ENCODE measurements at regions not wholly inside any gene's neighbourhood (a gene's known extent, or its start where the extent isn't known, plus 50 kb on each side); places are given as distances from the start of the nearest gene placed in this dataset.
"Not testable (repeated sequence)": the region's sequence is repeated elsewhere in the genome, so short reads cannot be mapped to it uniquely, and the experiment has no call there.

GRCh38 chrX:40530509-40530908 is 50.3 kb upstream of the ATP6AP2 start:
- no peak for DNase-seq

DNA sequence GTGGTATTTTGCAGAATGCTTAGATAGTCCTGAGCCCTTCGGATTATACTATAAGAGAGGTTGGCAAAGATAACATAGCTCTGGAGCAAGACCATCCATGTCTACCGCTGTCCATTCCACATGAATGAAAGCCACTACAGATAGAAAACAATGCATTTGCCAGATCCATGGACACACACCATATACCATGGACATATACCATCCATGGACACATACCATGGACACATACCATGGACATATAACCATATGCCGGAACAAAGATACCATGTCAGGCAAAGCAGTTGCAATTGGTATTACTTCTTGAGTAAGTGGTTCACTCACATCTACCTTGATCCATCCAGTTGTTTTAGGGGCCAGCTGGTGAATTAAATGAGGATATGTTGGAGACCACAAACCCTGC is 53.2 kb upstream of the ATP6AP2 start:
- no peak for DNase-seq

DNA sequence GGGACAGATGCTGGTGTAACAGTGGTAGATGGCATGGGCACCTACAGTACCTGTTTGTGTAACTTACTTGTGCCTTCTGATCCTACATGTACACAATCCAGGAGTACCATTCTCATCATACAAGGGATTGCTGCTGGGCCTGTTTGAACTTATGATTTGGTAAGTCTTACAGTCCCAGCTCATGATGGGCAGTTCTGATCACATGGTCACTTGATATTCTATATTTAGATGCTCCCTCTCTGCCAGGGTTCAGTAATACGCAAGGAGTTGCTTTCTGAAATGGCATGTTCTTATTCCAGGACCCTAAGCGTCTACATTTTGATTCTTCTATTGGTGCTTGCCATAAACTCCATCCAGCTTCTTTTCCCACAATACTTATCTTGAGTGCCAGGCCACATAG is 54.4 kb upstream of the ATP6AP2 start:
- no peak for DNase-seq

- not testable (repeated sequence) for DNase-seq
Measured at GRCh38 chrX:40525901-40526300, 54.9 kb upstream of the ATP6AP2 start.

GRCh38 chrX:40524423-40524822 is 56.3 kb upstream of the ATP6AP2 start:
- DNase-seq: no peak

DNA sequence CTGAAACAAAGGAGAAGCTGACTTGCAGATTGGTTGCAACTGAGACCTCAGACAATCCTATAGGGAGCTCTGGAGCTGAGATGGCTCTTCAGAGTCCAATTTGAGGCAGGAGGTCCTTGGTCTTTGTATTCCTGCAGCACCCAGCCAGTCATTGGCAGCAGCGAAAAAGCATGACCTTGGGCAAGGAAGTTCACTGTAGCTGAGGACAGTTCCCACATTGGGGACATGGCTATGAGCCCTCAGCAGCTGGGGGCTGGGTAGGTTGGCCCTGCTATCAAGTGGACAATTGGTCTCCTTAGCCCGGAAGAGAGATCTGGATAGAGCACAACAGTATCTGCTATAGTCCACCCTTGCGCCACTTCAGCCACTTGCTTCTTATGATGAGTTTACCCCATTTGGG is 56.9 kb upstream of the ATP6AP2 start:
- DNase-seq: no peak

- no peak for DNase-seq
Measured at GRCh38 chrX:40521868-40522450, 58.8 kb upstream of the ATP6AP2 start.

DNA sequence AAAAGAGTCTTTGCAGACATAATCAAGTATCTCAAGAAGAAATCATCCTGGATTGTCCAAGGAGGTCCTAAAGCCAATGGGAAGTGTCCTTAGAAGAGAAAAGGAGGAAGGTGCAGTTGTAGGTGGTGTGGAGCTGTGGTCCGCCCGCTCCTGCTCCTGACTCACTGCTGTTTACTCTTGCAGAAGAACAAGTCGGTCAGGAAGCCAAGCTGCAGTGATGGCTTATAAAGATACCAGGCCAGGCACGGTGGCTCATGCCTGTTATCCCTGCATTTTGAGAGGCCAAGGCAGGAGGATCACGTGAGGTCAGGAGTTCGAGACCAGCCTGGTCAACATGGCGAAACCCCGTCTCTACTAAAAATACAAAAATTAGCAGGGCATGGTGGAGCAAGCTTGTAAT is 66.4 kb upstream of the ATP6AP2 start:
- DNase-seq: no peak

- no peak for DNase-seq
Measured at GRCh38 chrX:40513835-40514234, 66.9 kb upstream of the ATP6AP2 start.

GRCh38 chrX:40513012-40513411 is 67.8 kb upstream of the ATP6AP2 start:
- DNase-seq: no peak

DNA sequence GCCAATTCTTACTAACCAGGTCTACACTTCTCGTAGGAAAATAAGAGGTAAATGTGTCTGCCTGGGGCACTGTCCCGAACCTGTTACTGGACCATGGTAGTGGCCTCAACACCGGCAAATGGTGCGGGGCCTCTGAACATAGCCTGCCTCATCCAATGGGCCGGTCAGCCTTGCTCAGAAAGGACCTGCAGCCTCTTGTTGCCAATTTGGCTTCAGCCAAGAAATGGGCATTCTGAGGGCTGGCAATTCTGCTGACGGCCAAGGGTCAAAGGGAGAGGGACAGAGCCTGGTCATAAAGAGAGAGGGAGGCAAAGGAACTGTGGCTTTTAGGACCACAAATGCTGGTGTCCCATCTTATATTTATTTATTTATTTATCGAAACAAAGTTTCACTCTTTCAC is 69.5 kb upstream of the ATP6AP2 start:
- DNase-seq: no peak

DNA sequence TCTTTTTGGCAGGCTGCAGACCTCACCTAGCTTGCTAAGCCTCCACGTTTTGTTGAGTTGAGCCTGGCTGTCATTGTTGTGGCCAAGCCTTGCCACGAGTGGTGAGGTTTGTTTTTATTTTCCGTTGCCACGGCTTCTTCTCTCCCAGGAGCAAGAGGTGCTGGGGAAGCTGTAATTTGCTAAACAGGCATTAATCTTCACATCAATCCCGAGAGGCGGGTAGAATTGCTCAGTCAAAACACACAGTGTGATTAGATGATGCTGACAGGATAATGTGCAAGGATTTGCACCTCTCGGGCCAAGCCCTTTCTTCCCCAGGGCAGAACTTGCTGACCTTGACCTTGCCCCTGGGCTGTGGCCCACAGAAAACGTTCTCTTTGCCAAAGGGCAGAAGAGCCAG is 72.2 kb upstream of the ATP6AP2 start:
- DNase-seq: no peak

- no peak for DNase-seq
Measured at GRCh38 chrX:40506201-40506985, 74.4 kb upstream of the ATP6AP2 start.

DNA sequence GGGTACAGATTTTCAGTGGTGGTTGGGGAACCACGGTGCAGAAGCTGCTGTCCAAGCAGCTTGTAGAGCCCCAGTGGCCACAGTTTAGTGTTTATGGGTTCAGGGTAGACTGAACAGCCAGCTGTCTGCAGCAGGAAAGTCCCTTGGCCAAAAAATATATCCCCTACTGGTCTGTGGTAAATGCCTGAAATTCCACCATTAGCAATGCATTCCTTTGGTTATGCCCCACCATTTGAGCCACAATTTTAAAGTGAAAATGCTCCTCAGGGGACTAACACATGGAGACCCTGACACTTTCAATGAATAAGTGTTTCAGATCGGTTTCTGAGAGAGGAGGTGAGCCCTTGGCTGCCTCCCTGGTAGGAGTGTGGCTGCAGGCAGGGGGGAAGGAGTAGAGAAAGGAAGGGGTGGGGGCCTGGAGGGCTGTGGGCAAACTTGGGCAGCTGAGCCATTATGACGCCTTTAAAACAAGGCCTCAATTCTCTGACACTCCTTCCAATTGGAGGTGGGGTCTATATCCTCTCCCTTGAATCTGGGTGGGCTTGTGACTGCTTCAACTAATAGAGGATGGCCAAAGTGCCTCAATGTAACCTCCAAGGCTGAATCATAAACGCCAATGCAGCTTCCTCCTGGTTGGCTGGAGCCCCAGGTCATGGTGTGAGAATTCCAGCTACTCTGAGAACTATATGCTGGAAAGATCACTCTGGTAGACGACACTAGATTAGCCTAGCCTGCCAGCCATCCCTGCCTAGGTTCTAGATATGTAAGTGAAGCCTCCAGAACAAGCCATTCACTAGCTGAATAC is 75.8 kb upstream of the ATP6AP2 start:
- no peak for DNase-seq

- no peak for DNase-seq
Measured at GRCh38 chrX:40503094-40503493, 77.7 kb upstream of the ATP6AP2 start.

DNA sequence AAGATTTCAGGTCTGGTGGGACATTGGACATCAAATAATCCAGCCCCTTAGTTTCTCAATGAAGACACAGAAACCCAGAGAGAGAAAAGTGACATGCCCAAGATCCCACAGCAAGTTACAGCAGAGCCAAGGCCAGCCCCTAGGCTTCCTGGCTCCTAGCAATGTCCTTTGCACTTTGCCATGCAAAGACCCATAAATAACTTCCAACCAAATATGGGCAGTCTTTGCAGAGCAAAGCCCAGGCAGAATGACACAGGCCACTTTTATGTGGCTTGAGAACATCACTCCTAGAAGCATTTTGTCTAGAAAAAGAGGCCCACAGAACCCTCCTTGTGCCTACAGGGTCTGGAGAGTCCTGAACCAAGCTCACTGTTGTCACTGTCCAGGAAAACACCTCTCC is 78.1 kb upstream of the ATP6AP2 start:
- DNase-seq: no peak

- DNase-seq: no peak
Measured at GRCh38 chrX:40501164-40501855, 79.5 kb upstream of the ATP6AP2 start.

DNA sequence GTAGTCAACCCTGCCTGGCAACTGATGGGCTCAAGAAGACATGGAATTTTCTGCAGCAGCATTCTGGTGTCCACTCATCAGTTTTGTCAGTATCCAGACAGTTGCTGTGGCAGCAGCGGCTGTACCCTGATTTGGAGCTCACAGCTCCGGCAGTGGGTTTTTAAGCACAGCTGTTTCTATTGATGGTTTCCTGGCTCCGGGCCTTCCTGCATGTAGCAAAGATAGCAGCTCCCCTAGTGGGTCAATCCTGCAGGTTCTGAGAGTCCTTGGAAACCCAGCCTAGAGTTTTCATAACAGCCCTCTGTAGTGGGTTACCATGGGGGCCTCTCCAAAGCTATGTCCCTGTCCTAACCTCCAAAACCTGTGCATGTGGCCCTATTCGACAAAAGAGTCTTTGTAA is 84.0 kb upstream of the ATP6AP2 start:
- no peak for DNase-seq

DNA sequence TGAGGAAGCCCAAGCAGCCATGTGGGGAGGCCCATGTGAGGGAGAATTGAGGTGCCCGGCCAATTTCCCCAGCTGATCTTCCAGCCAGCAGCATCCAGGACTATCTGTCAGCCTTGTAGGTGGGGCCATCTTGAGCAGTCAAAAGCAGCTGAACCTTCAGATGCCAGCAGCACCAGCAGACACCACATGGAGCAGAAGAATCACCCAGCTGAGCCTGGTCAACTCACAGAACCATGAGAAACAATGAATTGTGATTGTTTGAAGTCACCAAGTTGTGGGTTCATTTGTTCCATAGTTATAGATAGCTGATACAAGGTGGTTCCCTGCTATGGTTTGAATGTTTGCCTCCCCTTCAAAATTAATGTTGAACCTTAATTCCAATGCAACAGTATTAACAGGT is 85.1 kb upstream of the ATP6AP2 start:
- no peak for DNase-seq

GRCh38 chrX:40494005-40494404 is 86.8 kb upstream of the ATP6AP2 start:
- no peak for DNase-seq

GRCh38 chrX:40488296-40488695 is 92.5 kb upstream of the ATP6AP2 start:
- no peak for DNase-seq

DNA sequence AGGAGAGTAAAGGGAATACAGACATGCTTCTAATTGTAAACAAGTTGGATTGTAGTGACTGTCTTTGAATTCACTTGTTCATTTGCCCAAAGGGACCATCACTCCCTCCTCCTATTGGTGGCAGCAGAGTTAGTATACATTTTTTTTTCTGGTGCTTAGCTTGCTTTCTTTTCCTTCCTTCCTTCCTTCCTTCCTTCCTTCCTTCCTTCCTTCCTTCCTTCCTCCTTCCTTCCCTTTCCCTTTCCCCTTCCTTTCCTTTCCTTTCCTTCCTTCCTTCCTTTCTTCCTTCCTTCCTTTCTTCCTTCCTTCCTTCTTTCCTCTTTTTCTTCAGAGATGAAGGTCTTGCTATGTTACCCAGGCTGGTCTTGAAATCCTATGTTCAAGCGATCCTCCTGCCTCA is 94.8 kb upstream of the ATP6AP2 start:
- no peak for DNase-seq

- no peak for DNase-seq
Measured at GRCh38 chrX:40485102-40485826, 95.5 kb upstream of the ATP6AP2 start.

Data from stimulated activated CD4-positive, alpha-beta T cell treated with anti-CD3 and anti-CD28 coated beads, Interleukin-4, amount 100 ng/mL, for 1 hour (primary cell).